Mesodermal cell (in vitro differentiated cells): ENCODE measurements at regions not wholly inside any gene's neighbourhood (a gene's known extent, or its start where the extent isn't known, plus 50 kb on each side); places are given as distances from the start of the nearest gene placed in this dataset.
"Not testable (repeated sequence)": the region's sequence is repeated elsewhere in the genome, so short reads cannot be mapped to it uniquely, and the experiment has no call there.

Experiments
- H3K27ac ChIP-seq: 2 replicates; pipeline ENCODE4 v1.7.0; 2013; ENCODE audit warnings: mild to moderate bottlenecking, low read depth, low read length, moderate library complexity; ENCODE audit not compliant: severe bottlenecking
- H3K36me3 ChIP-seq: 2 replicates; pipeline ENCODE4 v1.7.1; 2013; ENCODE audit warnings: mild to moderate bottlenecking, low read length, moderate library complexity; ENCODE audit not compliant: control insufficient read depth, insufficient read depth
- H3K4me1 ChIP-seq: one replicate; pipeline ENCODE4 v1.7.1; 2013; ENCODE audit warnings: mild to moderate bottlenecking, low read length; ENCODE audit not compliant: insufficient read depth, control insufficient read depth, poor library complexity, severe bottlenecking
- H3K4me3 ChIP-seq: 2 replicates; pipeline ENCODE4 v1.7.0; 2013; ENCODE audit warnings: low read length, control low read depth, mild to moderate bottlenecking; ENCODE audit not compliant: insufficient read depth, poor library complexity, severe bottlenecking; ENCODE audit errors: extremely low read depth
- H3K9me3 ChIP-seq: 2 replicates; pipeline ENCODE4 v1.7.1; 2013; ENCODE audit warnings: mild to moderate bottlenecking, low read length, moderate library complexity; ENCODE audit not compliant: control insufficient read depth
- WGBS, 2 experiments: methylation state at CpG; one replicate each; pipeline ENCODE4 v1.1.5; 2013; ENCODE audit warnings: missing lambda C conversion rate in 2 of 2; ENCODE audit not compliant: insufficient coverage in 2 of 2; 5-methylcytosine and 5-hydroxymethylcytosine counted together

DNA sequence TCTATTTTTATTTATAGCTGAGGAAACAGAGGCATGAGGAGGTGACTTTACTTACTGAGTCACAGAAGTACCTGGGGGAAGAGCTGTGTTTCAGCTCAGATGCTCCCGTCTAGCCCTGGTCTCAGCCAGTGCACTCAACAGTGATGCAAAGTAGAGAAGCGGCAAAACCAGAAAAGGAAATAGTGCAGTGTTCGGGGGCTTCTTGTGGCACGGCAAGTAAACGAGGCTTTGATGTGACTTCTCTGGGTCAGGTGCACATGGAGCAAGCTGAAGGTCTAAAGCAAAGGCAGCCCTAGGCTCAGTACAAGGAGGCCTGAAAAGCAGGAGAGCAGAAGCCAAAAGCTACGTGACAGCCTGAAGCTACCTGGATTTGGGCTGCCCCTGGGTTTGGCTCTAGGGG is 526.7 kb upstream of the ADAMTS16 start:
- Histone ChIP-seq H3K4me3 (no peak overlapping the region), H3K9me3 (no peaks in the 10 kb centered on the region), H3K36me3 (no peaks in the 10 kb centered on the region), H3K27ac (no peak overlapping the region), H3K4me1 (no peaks in the 10 kb centered on the region)
- 89 to 97% methylated on average over 4 to 6 of the region's 6 CpGs for WGBS, 2 experiments

DNA sequence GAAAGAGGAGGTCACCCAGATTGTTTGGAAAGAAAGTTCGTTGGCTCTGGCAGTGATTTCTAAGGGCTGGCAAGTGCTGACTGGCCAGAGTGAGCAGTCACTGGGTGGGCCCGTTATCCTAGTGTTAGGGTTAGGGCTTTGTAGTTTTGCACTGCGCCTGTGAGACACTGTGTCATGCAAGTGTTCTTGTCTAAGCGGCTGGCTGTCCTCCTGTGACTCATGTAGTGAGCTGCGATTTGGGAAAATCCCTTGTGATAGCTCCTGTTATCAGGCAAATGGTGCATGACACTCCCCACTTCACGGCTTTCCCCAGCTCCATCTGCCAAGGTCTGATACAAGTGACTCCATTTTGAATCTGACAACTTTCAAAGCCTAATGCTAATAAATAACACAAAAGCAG is 526.0 kb upstream of the ADAMTS16 start:
- Histone ChIP-seq H3K36me3 (no peaks in the 10 kb centered on the region), H3K27ac (no peak overlapping the region), H3K9me3 (no peaks in the 10 kb centered on the region), H3K4me3 (no peak overlapping the region), H3K4me1 (no peaks in the 10 kb centered on the region)
- WGBS, 2 experiments, result 50 to 63% methylated on average over 4 to 6 of the region's 6 CpGs

- H3K4me3 ChIP-seq, H3K36me3 ChIP-seq, H3K9me3 ChIP-seq, H3K4me1 ChIP-seq, H3K27ac ChIP-seq: not testable (repeated sequence)
- 94 to 95% methylated on average over 8 to 13 of the region's 26 CpGs for WGBS, 2 experiments
Observed at GRCh38 chr5:4615369-4615768, 524.8 kb upstream of the ADAMTS16 start.

DNA sequence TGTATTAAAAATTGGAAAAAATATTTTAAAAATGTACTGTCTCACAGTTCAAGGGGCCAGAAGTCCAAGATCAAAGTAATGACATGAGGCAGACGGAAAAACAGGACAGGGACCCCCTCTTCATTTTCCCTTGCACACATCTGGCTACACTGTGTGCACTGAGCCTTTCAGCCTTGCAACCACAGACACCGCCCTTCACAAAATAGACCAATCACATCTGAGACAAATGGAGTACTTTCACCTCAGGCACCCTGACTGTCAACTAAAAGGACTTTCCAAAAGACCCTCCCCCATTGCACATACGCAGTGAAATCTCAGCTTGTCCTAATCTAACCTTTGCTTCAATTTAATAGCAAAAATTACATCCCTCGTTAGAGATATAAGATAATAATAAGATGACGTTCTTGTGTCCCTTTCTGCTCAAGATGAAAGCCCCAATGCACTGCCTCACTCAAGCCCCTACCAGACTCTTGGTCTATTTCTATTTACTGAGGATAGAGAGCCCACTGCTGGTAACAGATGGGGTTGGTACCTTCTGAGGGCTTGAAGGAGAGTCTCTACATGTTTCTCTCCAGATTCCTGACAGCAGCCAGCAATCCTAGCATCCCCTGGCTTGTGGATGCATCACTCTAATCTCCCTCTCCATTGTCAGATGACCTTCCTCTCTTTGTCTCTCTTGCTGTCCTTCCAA is 514.8 kb upstream of the ADAMTS16 start:
- H3K36me3 ChIP-seq, result no peaks in the 10 kb centered on the region
- H3K4me1 ChIP-seq, result no peaks in the 10 kb centered on the region
- 85 to 100% methylated on average over 1 to 3 of the region's 5 CpGs for WGBS, 2 experiments
- no peak overlapping the region for H3K27ac ChIP-seq
- H3K9me3 ChIP-seq, result no peaks in the 10 kb centered on the region
- H3K4me3 ChIP-seq, result no peak overlapping the region

GRCh38 chr5:4627131-4627530 is 513.0 kb upstream of the ADAMTS16 start:
- Histone ChIP-seq H3K4me1 (no peaks in the 10 kb centered on the region), H3K4me3 (no peak overlapping the region), H3K9me3 (no peaks in the 10 kb centered on the region), H3K36me3 (no peaks in the 10 kb centered on the region), H3K27ac (no peak overlapping the region)
- 72 to 92% methylated on average over 2 to 3 of the region's 3 CpGs for WGBS, 2 experiments

- H3K36me3 ChIP-seq, result no peaks in the 10 kb centered on the region
- no peaks in the 10 kb centered on the region for H3K4me1 ChIP-seq
- WGBS, 2 experiments, result 69 to 77% methylated on average over 6 to 7 of the region's 9 CpGs
- H3K4me3 ChIP-seq, result no peak overlapping the region
- H3K27ac ChIP-seq, result no peak overlapping the region
- H3K9me3 ChIP-seq, result no peaks in the 10 kb centered on the region
Observed at GRCh38 chr5:4627929-4628328, 512.2 kb upstream of the ADAMTS16 start.

DNA sequence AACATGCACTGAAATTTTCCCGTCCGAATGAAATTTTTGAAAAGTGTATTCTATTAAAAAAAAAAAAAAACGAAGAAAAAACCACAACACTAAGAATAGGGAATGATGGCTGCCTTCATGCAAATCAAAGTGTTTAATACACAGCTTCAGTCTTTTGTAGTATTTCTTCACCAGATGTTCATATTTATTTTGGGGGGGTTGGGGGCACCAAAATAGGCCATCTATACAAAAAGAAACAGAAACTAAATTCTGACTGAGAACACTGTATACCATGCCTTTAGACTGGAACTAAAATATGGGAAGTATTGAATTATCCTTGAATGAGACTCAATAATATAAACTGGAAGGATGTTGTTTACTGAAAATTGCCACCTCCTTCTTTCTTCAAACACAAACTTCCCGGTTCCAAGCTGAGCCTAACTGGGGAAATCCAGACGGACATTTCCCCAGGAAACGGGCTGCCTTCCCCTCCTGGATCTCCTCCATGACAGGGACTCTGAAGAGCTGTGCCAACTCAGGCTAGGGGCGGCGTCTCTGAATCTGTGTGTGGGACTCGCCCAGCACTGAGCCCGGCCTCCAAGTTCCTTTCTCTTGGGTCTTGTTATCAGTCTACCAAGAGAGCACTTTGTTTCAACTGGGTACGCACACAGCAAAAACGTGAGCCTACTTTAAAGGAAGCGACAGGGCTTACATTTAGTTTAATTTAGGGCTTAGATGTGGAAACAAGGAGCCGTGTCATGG is 511.3 kb upstream of the ADAMTS16 start:
- no peaks in the 10 kb centered on the region for H3K4me1 ChIP-seq
- no peak overlapping the region for H3K27ac ChIP-seq
- no peak overlapping the region for H3K4me3 ChIP-seq
- H3K9me3 ChIP-seq, result no peaks in the 10 kb centered on the region
- H3K36me3 ChIP-seq, result no peaks in the 10 kb centered on the region
- WGBS, 2 experiments, result 91% methylated on average over 9 to 11 of the region's 14 CpGs

DNA sequence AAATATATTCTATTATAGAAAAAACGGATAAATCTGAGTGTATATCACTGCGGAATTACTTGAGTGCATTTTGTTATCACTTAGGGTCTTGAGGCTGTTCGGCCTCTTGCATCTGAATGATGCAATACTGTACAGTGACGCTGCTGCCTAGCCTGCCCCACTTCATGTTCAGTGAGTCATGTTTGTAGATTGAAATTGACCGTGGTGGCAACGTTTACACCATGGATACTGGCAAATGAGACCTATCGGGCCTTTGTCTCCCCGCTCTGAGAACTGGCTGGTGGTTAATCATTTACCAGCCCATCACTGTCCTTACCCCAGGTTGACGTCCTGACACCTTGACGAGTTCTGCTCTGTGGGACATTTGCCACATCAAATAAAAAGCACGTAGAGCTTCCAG is 510.1 kb upstream of the ADAMTS16 start:
- Histone ChIP-seq H3K36me3 (no peaks in the 10 kb centered on the region), H3K4me1 (no peaks in the 10 kb centered on the region), H3K9me3 (no peaks in the 10 kb centered on the region), H3K4me3 (no peak overlapping the region), H3K27ac (no peak overlapping the region)
- WGBS, 2 experiments, result 89 to 90% methylated on average over 8 of the region's 11 CpGs

DNA sequence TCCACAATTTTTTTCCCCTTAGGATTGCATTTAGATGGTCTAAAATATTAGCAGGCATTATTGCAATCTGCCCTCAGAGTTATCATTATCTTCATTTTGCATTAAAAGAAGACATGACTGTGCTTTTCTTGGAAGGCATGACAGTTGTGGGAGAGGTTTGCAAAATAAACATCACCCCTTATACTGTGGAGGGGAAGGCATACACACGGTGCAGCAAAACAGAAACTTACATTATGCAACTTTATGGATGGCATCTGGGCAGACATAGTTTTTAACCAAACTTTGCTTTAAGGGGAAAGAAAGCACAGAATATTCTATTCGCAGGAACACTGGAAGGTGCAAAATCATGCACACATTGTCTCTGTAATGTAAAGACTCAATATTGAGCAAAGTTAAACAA is 505.8 kb upstream of the ADAMTS16 start:
- Histone ChIP-seq H3K4me3 (no peak overlapping the region), H3K27ac (no peak overlapping the region), H3K9me3 (no peaks in the 10 kb centered on the region), H3K36me3 (no peaks in the 10 kb centered on the region), H3K4me1 (no peaks in the 10 kb centered on the region)
- WGBS, 2 experiments, result 86% methylated on average over 1 of the region's 2 CpGs; no CpG with 5 or more reads in 1 of the 2 experiments

DNA sequence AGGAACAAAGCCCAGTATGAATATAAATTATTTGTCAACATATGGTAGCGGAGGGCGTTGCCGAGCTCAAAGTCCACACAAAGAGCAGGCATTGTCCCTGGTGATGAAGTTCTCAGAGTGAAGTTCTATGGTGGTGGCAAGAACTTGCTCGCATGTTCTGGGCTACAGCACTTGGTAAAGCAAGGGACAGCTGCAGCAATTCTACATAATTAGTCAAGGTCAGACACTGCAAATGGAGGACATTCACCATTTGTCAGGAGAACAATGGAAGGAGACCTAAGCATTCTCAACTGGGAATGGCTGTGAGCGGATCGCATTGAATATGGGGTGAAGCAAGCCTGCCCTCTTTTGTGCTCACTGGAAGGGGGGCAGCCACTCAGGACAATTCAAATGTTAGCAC is 503.8 kb upstream of the ADAMTS16 start:
- Histone ChIP-seq H3K4me3 (no peak overlapping the region), H3K9me3 (no peaks in the 10 kb centered on the region), H3K27ac (no peak overlapping the region), H3K4me1 (no peaks in the 10 kb centered on the region), H3K36me3 (no peaks in the 10 kb centered on the region)
- WGBS, 2 experiments, result 88 to 100% methylated on average over 2 to 5 of the region's 6 CpGs

DNA sequence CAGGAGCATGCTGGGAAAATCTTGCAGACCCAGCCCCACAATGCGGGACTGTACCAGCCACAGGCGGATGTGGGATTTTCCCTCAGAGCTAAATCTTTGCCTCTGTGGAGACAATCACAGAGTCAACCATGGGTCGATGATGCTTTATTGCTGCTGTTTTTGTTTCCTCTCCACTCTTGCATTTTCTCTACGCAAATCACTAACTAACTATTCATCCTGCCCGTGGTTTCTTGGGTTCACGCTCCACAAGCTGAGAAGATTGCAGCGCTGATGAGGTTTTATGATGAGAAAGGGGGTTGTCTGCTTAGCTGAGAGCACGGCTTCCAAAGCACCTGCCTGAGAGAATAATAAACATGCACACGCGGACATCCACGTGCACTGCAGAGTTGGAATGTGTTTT is 500.2 kb upstream of the ADAMTS16 start:
- H3K4me3 ChIP-seq, result no peak overlapping the region
- H3K36me3 ChIP-seq, result no peaks in the 10 kb centered on the region
- 93 to 97% methylated on average over 4 to 6 of the region's 11 CpGs for WGBS, 2 experiments
- no peak overlapping the region for H3K27ac ChIP-seq
- no peaks in the 10 kb centered on the region for H3K9me3 ChIP-seq
- H3K4me1 ChIP-seq, result no peaks in the 10 kb centered on the region
